Posterior vena cava (tissue), 2 donors: ENCODE measurements at regions not wholly inside any gene's neighbourhood (a gene's known extent, or its start where the extent isn't known, plus 50 kb on each side); places are given as distances from the start of the nearest gene placed in this dataset.

Experiments
- DNase-seq: peaks from one replicate; pipeline ENCODE4 v3.0.0-alpha.2; 2020; ENCODE audit warnings: low spot score
- intact Hi-C, 2 donors: fragments of 100-400 bp; cut with DNase I; formaldehyde crosslinking; loops; one replicate each; pipeline versions ENCODE4 v1.14.1 to v1.14.2; 2022 to 2023
- donor health status: DM: yes; HTN: yes; CAD: no.
- donor health status: DM: yes; HTN: yes; CAD: no.

DNA sequence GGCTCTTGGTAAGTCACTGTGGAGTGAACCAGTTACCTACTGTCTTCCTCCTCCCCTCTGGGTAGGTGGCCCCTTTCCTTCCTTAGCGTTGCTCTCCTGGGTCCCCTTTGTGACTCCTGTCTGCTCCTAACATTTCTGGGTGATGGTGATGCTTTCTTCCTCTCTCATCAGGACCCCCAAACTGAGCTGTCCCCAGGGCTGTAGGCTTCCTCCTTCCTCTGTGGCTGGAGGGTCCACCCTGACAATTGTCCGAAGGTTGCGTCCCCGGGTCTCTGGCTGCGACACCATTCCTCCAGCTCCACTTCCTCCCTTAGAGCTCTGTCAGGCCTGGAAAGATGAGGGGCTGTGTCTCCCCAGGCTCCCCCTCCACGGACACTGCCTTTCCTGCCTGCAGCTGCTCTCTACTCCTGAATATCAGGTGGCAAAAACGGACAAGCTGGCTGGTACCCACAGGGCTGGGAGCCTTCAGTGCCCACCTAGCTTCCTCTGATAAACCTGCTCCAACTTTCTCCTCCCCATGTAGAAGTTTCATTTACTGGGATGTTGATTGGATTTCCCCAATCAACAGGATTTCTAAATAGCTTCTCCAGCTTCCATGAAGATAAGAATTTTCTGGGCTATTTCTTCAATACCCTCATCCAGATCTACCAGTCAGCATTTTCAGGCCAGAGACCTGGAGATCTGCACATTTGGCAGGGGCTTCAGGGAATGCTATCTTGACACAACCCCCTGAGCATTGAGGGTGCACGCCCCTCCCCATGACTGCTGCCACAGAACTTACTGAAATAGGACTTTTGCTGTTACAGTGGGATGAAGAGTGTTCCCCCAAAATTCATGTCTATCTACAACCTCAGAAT, 506.5 kb downstream of the TCERG1L start:
- intact Hi-C loops, result no loop called here
- DNase-seq, result peak; percentile 20

DNA sequence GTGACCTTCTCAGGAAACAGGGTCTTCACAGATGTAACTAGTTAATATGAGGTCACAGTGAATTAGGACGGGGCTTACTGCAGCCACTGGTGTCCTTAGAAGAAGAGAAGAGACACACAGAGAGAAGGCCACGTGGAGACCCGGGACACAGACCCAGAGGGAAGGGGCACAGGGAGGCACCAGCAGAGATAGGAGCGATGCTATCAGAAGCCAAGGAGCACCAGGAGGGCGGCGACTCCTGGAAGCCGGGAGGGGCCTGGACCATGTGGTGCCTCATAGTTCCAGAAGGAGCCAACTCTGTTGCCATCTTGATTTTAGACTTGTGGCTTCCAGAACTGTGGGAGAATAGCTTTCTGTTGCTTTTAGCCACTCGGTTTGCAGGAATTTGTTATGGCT, 505.9 kb downstream of the TCERG1L start:
- intact Hi-C loops, result no loop called here
- peak; percentile 52 for DNase-seq

- DNase-seq, result peak; percentile 48
- intact Hi-C loops, result no loop called here
These were observed 505.1 kb downstream of the TCERG1L start for GRCh38 chr10:130806426-130806825.

- DNase-seq, result peak; percentile 14
- intact Hi-C loops, result no loop called here
These were observed 504.4 kb downstream of the TCERG1L start for GRCh38 chr10:130807096-130807495.

DNA sequence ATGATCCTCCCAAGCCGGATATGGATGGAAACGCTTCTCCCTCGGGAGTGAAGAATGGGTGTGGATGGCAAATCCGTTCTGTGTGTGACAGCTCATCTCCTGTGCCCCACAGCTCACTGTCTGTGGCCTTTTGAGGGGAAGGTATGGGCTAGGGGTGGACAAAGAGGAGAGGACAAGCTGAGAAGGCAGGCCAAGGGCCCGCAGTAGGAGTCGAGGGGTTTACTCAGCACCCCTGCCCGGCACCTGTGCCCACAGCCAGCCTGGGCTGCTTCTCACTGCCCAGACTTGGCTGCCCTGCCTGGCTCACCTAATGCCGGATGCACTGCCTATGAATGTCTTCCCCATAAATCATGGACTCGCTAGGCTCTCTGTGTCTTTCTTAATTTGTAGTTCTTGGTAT, 503.8 kb downstream of the TCERG1L start:
- DNase-seq, result peak; percentile 74
- intact Hi-C loops, result no loop called here

- intact Hi-C loops, result no loop called here
- peak; percentile 41 for DNase-seq
These were observed 503.3 kb downstream of the TCERG1L start for GRCh38 chr10:130808243-130808642.

GRCh38 chr10:130808686-130809085, 502.8 kb downstream of the TCERG1L start:
- intact Hi-C loops, result no loop called here
- peak; percentile 28 for DNase-seq

- peak; percentile 69 for DNase-seq
- intact Hi-C loops, result no loop called here
These were observed 502.3 kb downstream of the TCERG1L start for GRCh38 chr10:130809181-130809580.

GRCh38 chr10:130809761-130810515, 501.6 kb downstream of the TCERG1L start:
- intact Hi-C loops, result no loop called here
- peak; percentile 64 for DNase-seq

DNA sequence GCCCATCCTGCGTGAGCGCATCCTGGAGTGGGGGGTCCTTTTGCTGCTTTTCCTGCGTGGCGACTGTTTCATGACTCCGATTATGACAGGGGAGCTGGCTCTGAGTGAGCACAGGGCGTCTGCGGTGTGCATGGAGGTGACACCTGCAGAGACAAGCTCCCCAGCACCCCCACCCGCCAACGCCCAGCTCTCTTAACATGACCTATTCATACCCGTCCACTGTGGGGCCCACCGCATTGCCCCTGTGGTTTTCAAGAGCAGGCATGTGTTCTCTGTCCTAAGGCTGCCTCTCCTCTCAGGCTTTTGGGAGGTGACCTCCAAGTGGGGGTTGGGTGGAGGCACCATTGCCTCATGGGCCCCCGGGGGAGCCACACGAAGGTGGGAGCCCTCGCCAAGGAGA, 500.7 kb downstream of the TCERG1L start:
- intact Hi-C loops, result loop anchor here in 1 of 2 donors (1.0 kb wide), 1 partner anchor 28 kb away; no protein-coding TSS in a partner anchor
- DNase-seq, result peak; percentile 73

DNA sequence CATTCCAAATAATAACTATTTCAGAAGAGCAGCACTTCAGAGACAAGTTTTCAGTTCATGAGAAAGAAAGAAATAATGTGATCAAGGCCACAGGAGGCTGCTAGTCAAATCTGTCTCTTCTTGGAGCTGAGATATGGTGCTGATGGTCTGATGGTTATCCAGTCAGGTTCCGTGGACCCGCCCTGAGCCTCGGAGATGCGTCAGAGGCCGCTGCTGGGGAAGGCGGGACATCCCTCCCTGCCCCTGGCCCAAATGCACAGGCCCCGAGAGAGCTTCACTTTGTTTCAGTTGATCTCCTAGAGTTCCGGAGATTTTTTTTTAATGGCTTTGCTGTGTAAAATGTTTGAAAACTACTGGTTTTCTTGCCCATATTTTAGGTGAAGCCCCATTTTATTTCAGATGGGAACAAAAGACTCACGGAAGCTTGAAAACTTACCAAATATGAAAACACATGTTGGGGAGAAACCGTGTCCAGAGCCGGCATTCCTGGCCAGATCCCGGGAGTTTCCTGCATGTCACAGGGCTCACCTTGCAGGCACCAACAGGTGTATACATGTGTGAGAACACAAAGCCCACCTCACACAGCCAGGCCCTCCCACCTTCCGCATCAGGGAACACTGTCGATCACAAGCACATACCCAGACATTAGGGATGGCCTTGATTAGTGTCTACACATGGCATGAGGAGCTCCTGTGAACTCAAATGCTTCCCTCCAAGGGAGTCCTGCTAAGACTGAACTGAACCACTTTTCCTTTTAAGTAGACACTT, 499.0 kb downstream of the TCERG1L start:
- intact Hi-C loops, result no loop called here
- DNase-seq, result peak; percentile 58

GRCh38 chr10:130814610-130815009, 496.9 kb downstream of the TCERG1L start:
- DNase-seq, result peak; percentile 32
- intact Hi-C loops, result no loop called here

DNA sequence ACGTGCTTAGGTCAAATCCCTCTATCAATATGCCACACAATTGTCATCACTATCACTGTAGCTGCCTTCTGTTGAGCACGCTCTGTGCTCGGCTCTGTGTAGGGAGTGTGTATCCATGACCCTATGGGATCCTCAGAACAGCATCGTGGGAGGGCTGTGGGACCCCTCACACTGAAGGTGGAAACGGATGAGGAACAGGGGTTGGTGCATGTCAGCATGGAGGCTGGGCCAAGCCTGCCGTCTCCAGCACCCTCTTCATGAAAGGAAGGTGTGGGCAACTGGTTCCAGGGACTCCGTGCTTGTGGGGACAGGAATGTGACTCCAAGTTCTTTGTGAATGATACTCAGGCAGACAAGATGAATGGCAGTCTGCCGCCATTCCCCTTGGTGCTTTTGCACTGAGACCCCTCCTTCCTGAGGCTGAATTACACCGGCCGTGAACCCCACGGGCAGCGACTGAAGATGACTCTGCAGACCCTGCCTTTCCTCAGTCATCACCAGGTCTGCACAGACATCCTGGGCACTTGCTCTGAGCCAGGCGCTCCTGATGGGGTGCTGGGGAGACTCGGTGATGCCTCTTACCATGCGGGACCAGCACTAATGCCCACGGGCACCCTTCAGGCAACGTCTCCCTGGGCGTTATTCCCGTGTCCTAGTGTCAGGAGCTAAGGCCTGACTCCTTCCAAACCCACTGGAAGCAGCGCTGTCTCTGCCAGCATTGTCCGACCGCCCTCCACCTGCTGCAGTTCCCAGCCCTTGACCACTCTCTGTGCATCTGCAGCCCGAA, 495.2 kb downstream of the TCERG1L start:
- intact Hi-C loops, result no loop called here
- no peak for DNase-seq

- no peak for DNase-seq
- intact Hi-C loops, result no loop called here
These were observed 494.4 kb downstream of the TCERG1L start for GRCh38 chr10:130817046-130817624.

DNA sequence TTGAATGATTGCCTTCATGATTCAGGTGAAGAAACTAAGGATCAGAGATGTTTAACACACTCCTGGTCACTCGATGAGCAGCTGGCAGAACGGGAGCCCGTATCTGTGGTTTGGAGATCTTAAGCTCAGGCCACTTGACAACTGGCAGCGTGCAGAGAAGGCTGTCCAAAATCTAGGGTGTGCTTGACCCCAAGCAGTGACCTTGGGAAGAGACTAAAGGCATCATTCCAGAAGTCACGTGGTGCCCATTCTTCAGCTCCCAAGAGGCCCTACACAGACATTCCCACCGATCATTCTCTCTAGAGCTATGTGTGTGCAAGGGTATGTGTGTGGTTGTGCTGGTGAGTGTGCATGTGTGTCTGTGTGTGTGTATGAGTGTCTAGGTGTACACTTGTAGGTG, 493.8 kb downstream of the TCERG1L start:
- intact Hi-C loops, result no loop called here
- no peak for DNase-seq

- intact Hi-C loops, result no loop called here
- DNase-seq, result no peak
These were observed 490.5 kb downstream of the TCERG1L start for GRCh38 chr10:130820880-130821482.

DNA sequence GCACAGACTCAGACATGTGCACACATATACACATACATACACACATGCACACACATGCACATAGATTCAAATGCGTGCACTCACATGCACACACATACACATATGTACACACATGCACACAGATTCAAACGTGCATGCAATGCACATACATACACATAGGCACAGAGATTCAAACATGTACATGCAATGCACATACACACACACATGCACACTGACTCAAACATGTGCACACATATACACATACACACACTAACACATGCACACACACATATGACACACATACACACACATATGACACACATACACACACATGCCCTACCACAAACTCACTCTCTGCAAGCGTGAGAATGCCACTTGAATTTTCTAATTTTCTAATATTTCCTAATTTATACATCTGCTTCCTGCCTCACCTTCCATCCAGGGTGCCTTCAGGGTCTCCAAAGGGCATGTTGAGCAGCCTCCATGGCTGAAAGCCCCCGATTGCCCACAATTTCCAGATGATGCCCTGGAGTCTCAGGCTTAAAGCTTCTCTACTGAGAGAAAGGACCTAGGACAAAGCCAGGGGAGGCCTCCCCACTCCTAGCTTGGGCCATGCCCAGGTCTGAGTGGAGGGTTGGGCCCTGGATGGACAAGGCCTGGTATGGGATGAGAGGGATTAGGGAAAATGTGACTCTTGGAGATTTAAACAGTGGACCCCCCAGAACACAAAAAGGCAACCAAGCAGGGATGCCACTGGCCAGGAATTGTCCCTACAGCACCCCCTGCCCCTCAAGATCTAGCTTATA, 487.1 kb downstream of the TCERG1L start:
- intact Hi-C loops, result no loop called here
- DNase-seq, result no peak

- no peak for DNase-seq
- intact Hi-C loops, result no loop called here
These were observed 477.9 kb downstream of the TCERG1L start for GRCh38 chr10:130833596-130833995.
